D721Med (cell line): ENCODE measurements at regions not wholly inside any gene's neighbourhood (a gene's known extent, or its start where the extent isn't known, plus 50 kb on each side); places are given as distances from the start of the nearest gene placed in this dataset.

Source experiments
- DNase-seq: peaks from one replicate; pipeline ENCODE4 v3.0.0; 2011; ENCODE audit warnings: low spot score; ENCODE audit not compliant: insufficient read length
- FAIRE-seq: peaks from 2 replicates; lab custom pipeline; 2011; peaks lifted over from hg19 to GRCh38; lab: Jason Lieb, UNC
- TF ChIP-seq, protein P1 (sequence below): IDR thresholded peaks from 2 replicates; pipeline ENCODE4 v1.5.1; 2012; ENCODE audit warnings: mild to moderate bottlenecking, control low read depth; ENCODE audit not compliant: insufficient read depth; ENCODE audit errors: missing control alignments

DNA sequence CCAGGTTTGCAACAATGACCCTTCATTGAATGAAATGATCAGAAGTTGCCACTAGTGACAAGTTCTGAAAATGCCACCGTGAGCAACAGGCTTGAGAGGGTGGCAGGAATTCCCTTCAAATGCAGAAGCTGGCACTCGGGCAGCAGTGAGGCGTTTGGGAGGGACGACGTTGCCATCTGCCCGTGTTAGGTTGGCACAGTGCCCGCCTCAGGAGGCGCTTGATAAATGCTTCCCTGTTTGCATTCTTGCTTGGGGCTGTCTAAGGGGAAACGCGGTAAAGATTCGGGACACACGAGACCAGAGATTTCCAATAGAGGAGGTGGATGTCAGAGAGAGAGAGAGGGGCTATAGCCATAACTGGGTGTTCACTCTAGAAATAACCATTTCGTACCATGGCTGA, 101.9 kb downstream of the TEX29 start:
- DNase-seq = no peak
- TF ChIP-seq, protein P1, sequence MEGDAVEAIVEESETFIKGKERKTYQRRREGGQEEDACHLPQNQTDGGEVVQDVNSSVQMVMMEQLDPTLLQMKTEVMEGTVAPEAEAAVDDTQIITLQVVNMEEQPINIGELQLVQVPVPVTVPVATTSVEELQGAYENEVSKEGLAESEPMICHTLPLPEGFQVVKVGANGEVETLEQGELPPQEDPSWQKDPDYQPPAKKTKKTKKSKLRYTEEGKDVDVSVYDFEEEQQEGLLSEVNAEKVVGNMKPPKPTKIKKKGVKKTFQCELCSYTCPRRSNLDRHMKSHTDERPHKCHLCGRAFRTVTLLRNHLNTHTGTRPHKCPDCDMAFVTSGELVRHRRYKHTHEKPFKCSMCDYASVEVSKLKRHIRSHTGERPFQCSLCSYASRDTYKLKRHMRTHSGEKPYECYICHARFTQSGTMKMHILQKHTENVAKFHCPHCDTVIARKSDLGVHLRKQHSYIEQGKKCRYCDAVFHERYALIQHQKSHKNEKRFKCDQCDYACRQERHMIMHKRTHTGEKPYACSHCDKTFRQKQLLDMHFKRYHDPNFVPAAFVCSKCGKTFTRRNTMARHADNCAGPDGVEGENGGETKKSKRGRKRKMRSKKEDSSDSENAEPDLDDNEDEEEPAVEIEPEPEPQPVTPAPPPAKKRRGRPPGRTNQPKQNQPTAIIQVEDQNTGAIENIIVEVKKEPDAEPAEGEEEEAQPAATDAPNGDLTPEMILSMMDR = no peak
- FAIRE-seq = no peak

DNA sequence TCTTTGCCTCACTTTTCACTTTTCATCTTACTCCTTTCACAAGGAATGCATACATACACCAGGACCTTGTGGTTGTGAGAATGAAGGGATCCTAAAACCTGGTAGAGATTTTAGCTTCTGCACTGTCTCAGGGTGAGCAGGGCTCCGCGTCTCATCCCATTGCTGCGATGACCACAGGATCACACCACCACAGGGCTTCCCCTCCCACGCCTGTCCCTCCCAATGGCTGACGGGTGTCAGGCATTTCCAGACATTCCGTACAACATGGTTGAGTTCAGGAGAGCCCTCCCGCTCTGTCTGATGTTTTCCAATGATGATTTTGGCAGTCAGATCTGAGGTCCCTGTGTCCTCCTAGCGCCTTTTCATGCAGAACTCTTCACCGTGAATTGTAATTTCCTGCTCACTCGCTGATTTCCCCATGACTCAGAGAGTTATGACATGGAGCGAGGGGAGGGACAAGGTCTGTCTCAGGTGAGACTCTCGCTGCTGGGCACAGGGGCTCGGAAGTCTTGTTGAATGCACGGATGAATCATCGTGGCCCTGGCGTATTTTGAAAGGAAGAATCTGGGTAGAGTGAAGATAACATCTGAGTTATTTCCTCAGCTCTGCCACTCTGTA, 102.8 kb downstream of the TEX29 start:
- TF ChIP-seq, protein P1 = no peak
- FAIRE-seq (no peak), DNase-seq (no peak)

DNA sequence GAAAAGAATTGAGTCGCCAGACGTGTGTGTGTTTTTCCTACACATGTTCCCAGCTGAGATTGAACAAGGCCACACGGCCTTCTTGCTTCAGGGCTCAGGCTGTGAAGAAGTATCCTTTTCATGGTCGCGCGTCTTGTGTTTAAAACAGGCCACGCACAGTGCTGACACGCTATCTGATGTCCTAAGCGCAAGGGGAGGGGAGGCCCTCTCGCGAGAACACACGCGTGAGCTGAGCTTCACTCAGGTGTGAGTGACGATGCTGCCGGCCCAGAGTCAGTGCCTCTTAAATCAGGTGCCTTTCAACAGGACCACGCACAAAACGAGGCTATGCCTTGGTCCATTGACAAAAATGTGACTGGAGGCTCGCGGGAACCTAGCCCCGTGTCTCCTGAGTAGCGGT, 103.7 kb downstream of the TEX29 start:
- FAIRE-seq (no peak), DNase-seq (no peak)
- TF ChIP-seq, protein P1 = no peak

DNA sequence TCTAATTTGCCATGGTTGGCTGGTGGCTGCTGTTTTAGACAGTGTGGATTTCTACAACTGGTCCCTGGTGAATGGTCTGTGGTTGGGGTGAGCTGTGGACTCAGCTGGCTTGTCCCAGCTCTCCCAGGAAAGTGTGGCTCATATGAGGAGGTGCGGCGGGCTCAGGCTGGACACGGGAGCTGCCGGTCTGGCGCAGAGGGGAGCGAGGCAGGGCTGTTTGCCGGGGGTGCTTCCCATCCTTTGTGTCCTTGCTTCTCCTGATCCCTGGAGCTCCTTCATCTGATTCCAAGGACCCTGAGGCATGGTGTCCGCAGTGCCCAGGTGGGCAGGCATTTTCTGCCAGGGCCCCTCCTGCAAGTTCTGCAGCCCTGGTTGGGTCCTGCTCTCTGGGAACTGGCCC, 104.9 kb downstream of the TEX29 start:
- FAIRE-seq = no peak
- DNase-seq = no peak
- TF ChIP-seq, protein P1 = no peak

DNA sequence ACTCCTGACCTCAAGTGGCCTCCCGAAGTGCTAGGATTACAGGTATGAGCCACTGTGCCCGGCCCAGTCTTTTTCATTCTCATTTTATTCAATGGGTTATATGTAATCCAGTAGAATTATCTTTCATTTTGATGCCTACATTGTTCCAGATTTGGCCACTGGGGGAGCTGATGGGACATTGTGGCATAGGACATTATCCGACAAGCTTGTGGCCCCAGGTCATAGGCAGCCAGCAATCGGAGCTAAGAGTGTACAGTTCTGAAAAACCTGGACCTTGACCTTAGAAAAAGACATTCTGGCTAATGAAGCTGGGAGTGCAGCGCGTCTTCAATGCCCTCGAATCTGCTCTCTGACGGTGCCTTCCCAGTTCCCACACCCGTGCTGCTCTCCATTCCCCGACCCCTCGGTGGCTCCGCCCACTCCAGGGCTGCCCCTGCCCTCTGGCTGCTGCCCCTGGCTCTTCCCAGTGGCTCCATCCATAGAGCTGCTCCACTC, 108.7 kb downstream of the TEX29 start:
- TF ChIP-seq, protein P1 = peak; percentile 45
- no peak for FAIRE-seq
- no peak for DNase-seq

DNA sequence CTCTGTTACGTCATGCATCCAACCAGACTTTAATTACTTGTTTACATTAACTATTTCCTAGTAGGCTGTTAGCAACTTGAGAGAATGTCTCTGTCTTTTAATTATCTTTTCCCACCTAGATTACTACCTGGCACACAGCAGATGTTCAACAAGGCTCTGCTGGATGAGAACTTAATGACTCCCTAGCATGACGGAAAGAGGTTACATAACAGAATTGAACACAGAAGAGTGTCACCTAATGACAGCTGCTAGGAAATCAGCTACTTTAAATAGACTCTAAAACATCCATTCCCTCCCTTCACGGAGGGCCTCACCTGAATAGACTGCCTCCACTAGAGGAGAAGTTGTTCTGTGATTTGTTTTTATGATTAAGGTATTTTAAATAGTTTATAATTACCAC, 110.8 kb downstream of the TEX29 start:
- no peak for FAIRE-seq
- DNase-seq = no peak
- TF ChIP-seq, protein P1 = no peak

DNA sequence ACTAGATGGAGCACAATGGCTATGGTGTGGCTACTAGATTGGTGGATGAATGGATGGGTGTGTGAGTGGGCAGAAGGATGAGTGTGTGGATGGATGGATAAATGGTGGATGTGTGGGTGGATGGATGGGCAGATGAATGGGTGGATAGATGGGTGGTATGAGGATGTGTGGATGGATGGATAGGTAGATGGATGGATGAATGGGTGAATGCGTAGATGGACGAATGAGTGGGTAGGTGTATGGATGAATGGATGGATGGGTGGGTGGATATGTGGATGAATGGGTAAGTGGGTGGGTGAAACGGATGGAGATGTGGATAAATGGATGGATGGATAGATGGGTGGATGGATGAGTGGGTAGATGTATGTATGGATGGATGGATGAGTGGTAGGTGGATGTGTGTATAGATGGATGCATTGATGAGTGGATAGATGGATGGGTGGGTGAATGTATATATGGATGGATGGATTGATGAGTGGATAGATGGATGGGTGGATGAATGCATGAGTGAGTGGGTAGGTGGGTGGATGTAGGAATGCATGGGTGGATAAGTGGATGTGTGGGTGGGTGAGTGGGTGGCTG, 114.2 kb downstream of the TEX29 start:
- no peak for FAIRE-seq

More for the DNA sequence above, 114.2 kb downstream of the TEX29 start:
- TF ChIP-seq, protein P1 = no peak
- no peak for DNase-seq
